Gastroesophageal sphincter (tissue), 4 donors: ENCODE measurements at regions not wholly inside any gene's neighbourhood (a gene's known extent, or its start where the extent isn't known, plus 50 kb on each side); places are given as distances from the start of the nearest gene placed in this dataset.

Experiments
- ATAC-seq: fragments of 150-250 bp; one replicate; pipeline ENCODE4 v1.9.1; 2016; ENCODE audit warnings: mild to moderate bottlenecking, moderate library complexity
- H3K27ac ChIP-seq, 4 donors: fragments of 200-600 bp; sonication (generic) in 3 of 4; 1 replicate in 3 of 4; 2 replicates in 1 of 4; pipeline ENCODE4 v1.5.1; 2016 to 2019
- H3K27me3 ChIP-seq: fragments of 200-600 bp; sonication (generic); one replicate; pipeline ENCODE4 v1.5.1; 2019
- H3K36me3 ChIP-seq, 2 donors: fragments of 200-600 bp; sonication (generic); one replicate each; pipeline ENCODE4 v1.5.1; 2019; ENCODE audit warnings: control low read depth in 1 of 2
- H3K4me1 ChIP-seq, 3 donors: fragments of 200-600 bp; sonication (generic); 1 replicate in 2 of 3; 2 replicates in 1 of 3; pipeline ENCODE4 v1.5.1; 2016 to 2019; ENCODE audit warnings: control low read depth in 2 of 3
- H3K4me3 ChIP-seq, 2 donors: fragments of 200-600 bp; sonication (generic); one replicate each; pipeline ENCODE4 v1.5.1; 2019; ENCODE audit warnings: mild to moderate bottlenecking in 1 of 2, moderate library complexity in 1 of 2
- H3K9me3 ChIP-seq, 3 donors: fragments of 200-600 bp; sonication (generic); one replicate each; pipeline ENCODE4 v1.5.1; 2017 to 2019; ENCODE audit warnings: control low read depth in 2 of 3
- EP300 ChIP-seq: sonication (generic); formaldehyde crosslinking; IDR thresholded peaks from one replicate; pipeline ENCODE4 v1.6.1; 2017; ENCODE audit warnings: antibody characterized with exemption, mild to moderate bottlenecking
- POLR2A ChIP-seq, 2 donors: fragments of 450-650 bp; IDR thresholded peaks; one replicate each; pipeline ENCODE4 v1.6.1; 2017; ENCODE audit warnings: antibody characterized with exemption in 2 of 2, mild to moderate bottlenecking in 2 of 2, moderate library complexity in 1 of 2
- POLR2AphosphoS5 ChIP-seq: sonication (generic); formaldehyde crosslinking; IDR thresholded peaks from one replicate; pipeline ENCODE4 v1.6.1; 2017; ENCODE audit warnings: antibody characterized with exemption
- WGBS, 2 donors: methylation state at CpG; one replicate each; pipeline ENCODE4 v1.1.5; 2018; ENCODE audit warnings: low coverage in 1 of 2; 5-methylcytosine and 5-hydroxymethylcytosine counted together
- TF ChIP-seq, protein P1 (sequence below), 4 experiments: fragments of 200-600 bp in 2 of 4; fragments of 450-650 bp in 2 of 4; sonication (generic) in 1 of 4; IDR thresholded peaks; one replicate each; pipeline ENCODE4 v1.5.1; 2017 to 2019; ENCODE audit warnings: antibody characterized with exemption in 4 of 4, mild to moderate bottlenecking in 2 of 4, moderate library complexity in 2 of 4

DNA sequence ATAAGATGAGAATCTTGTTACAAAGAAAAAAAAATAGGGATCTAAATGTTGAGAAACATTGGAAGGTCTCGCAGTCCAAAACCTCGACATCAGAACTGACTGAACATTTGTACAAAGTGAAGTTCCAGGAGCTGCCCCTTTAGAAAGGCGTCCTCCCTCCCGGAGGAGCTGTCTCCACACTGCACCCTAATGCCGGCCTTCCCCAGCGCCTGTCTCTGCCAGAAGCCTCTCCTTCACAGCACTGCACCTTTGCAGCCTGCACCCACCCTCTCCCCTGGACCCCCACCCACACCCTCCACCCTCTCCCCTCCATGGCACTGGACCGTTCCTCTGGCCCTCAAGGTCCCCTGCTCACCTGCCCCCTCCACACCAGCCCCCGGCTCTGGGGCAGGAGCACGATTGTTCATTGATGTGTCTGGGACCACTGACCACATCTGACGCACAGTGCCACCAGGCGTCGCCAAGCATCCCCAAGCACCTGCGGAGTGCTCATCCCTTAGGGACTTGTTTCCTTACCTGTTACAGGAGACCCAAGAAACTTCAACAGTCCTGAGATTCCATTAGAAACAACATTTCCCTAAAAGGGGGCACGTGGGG, 90.3 kb upstream of the SNTG2 start:
- no peak overlapping the region for H3K4me3 ChIP-seq
- TF ChIP-seq, protein P1, sequence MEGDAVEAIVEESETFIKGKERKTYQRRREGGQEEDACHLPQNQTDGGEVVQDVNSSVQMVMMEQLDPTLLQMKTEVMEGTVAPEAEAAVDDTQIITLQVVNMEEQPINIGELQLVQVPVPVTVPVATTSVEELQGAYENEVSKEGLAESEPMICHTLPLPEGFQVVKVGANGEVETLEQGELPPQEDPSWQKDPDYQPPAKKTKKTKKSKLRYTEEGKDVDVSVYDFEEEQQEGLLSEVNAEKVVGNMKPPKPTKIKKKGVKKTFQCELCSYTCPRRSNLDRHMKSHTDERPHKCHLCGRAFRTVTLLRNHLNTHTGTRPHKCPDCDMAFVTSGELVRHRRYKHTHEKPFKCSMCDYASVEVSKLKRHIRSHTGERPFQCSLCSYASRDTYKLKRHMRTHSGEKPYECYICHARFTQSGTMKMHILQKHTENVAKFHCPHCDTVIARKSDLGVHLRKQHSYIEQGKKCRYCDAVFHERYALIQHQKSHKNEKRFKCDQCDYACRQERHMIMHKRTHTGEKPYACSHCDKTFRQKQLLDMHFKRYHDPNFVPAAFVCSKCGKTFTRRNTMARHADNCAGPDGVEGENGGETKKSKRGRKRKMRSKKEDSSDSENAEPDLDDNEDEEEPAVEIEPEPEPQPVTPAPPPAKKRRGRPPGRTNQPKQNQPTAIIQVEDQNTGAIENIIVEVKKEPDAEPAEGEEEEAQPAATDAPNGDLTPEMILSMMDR (IDR thresholded peaks at IDR 0.05), result no peak
- TF ChIP-seq POLR2A (IDR thresholded peaks at IDR 0.05) (no peak), EP300 (no peak), POLR2AphosphoS5 (no peak)
- H3K4me1 ChIP-seq, result no peaks in the 10 kb centered on the region
- H3K36me3 ChIP-seq, result no peaks in the 10 kb centered on the region
- ATAC-seq, result no peak
- no peak overlapping the region for H3K27ac ChIP-seq
- peaks cover 35% of the 10 kb centered on the region for H3K27me3 ChIP-seq
- 68 to 81% methylated on average over 3 to 7 of the region's 14 CpGs for WGBS, 2 donors
- H3K9me3 ChIP-seq, result no peaks in the 10 kb centered on the region

DNA sequence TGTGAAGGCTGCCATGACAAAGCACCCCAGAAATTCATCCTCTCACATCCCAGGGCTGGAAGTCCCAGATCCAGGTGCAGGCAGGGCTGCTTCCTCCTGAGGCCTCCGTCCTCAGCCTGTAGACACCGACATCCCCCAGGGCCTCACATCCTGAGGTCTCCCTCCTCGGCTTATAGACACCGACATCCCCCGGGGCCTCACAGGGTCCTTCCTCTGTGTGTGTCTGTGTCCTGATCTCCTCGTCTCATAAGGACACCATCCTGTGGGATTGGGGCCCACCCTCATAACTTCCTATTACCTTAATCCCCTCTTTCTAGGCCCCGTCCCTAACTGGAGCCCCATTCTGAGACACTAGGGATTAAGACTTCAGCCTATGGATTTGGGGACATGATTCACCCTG, 92.0 kb upstream of the SNTG2 start:
- no peak overlapping the region for H3K27ac ChIP-seq
- H3K27me3 ChIP-seq, result peaks cover 21% of the 10 kb centered on the region
- no peaks in the 10 kb centered on the region for H3K9me3 ChIP-seq
- no peak overlapping the region for H3K4me3 ChIP-seq
- no peaks in the 10 kb centered on the region for H3K4me1 ChIP-seq
- TF ChIP-seq, protein P1 (IDR thresholded peaks at IDR 0.05), result no peak
- TF ChIP-seq POLR2AphosphoS5 (no peak), POLR2A (IDR thresholded peaks at IDR 0.05) (no peak), EP300 (no peak)
- H3K36me3 ChIP-seq, result no peaks in the 10 kb centered on the region
- 82% methylated on average over 5 of the region's 7 CpGs; no CpG with 5 or more reads in 1 of the 2 donors for WGBS, 2 donors
- ATAC-seq, result no peak

DNA sequence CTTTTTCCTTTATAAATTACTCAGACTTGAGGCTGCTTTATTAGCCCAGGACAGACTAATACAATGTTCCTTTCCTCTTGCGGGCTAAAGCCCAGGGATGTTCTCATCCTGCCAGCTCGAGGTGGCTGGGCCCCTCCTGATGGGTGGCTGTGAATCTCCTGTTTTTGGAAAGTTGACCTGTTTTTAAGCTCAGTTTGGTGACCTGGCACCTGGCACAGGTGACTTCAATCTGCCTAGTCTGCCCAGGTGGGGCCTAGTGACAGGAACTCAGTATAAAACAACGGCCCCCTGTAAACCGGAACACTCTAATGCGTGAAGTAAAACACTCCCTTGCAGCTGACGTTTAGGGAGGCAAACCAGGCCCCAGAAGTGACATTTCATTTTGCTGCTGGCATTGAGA, 92.7 kb upstream of the SNTG2 start:
- TF ChIP-seq POLR2A (IDR thresholded peaks at IDR 0.05), result no peak
- TF ChIP-seq POLR2AphosphoS5, result no peak
- TF ChIP-seq, protein P1 (IDR thresholded peaks at IDR 0.05), result no peak
- TF ChIP-seq EP300, result no peak
- ATAC-seq, result no peak
- Histone ChIP-seq H3K27ac (no peak overlapping the region), H3K4me3 (no peak overlapping the region), H3K36me3 (no peaks in the 10 kb centered on the region), H3K27me3 (peaks cover 14% of the 10 kb centered on the region), H3K9me3 (no peaks in the 10 kb centered on the region), H3K4me1 (no peaks in the 10 kb centered on the region)
- WGBS, 2 donors, result 63 to 75% methylated on average over 5 to 6 of the region's 6 CpGs

DNA sequence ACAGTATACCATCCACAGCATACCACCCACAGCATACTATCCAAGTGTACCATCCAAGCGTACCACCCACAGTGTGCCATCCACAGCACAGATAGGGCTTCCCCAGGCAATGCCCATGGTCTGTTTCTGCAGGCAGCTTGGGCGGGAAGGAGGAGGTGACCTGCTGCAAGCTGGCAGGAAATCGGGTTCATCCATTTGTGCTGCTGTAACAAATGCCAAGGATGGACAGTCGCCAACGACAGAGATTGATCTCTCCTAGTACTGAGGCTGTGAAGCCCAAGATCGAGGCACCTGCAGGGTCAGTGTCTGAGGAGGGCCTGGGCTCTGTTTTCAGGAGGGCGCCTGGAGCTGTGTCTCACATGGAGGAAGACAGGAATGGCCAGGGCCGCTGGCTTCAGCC, 93.6 kb upstream of the SNTG2 start:
- Histone ChIP-seq H3K27ac (no peak overlapping the region), H3K36me3 (no peaks in the 10 kb centered on the region), H3K9me3 (no peaks in the 10 kb centered on the region), H3K4me1 (no peaks in the 10 kb centered on the region), H3K4me3 (no peak overlapping the region), H3K27me3 (peaks cover 6% of the 10 kb centered on the region)
- WGBS, 2 donors, result 93% methylated on average over 3 of the region's 8 CpGs; no CpG with 5 or more reads in 1 of the 2 donors
- no peak for TF ChIP-seq POLR2A (IDR thresholded peaks at IDR 0.05)
- ATAC-seq, result no peak

DNA sequence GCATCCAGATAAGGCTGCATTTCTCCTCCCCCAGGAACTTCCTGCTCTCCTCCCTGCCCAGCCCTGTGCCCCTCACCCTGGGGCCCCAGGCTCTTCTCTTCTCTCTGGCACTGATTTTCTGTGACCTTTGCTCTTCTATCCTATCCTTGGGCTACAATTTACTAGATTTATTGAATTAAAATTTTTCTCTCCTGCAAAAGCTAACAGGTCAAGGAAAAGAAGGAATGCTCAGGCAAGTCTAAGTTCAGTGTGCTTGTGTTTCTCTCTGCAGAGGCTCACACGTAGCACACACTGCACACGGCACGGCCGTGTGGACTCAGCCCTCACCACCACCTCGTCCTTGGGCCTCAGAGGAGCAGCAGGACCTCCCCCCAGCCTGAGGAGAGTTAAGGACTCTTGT, 94.2 kb upstream of the SNTG2 start:
- Histone ChIP-seq H3K4me3 (no peak overlapping the region), H3K27me3 (no peaks in the 10 kb centered on the region), H3K27ac (no peak overlapping the region), H3K4me1 (no peaks in the 10 kb centered on the region), H3K9me3 (no peaks in the 10 kb centered on the region), H3K36me3 (no peaks in the 10 kb centered on the region)
- 83 to 100% methylated on average over 1 of the region's 5 CpGs for WGBS, 2 donors
- TF ChIP-seq EP300, result no peak
- TF ChIP-seq POLR2A (IDR thresholded peaks at IDR 0.05), result no peak
- TF ChIP-seq, protein P1 (IDR thresholded peaks at IDR 0.05), result no peak
- no peak for TF ChIP-seq POLR2AphosphoS5
- no peak for ATAC-seq
